IPS DF 6.9 (cell line): ENCODE measurements at regions not wholly inside any gene's neighbourhood (a gene's known extent, or its start where the extent isn't known, plus 50 kb on each side); places are given as distances from the start of the nearest gene placed in this dataset.

ENCODE experiments used
- DNase-seq: peaks from one replicate; pipeline ENCODE4 v3.0.0-alpha.2; 2013; ENCODE audit warnings: low read depth, low spot score
- H3K27ac ChIP-seq: one replicate; pipeline ENCODE4 v1.5.1; 2013; ENCODE audit warnings: low read length, control low read depth
- H3K27me3 ChIP-seq: 2 replicates; pipeline ENCODE4 v1.6.1; 2013; ENCODE audit warnings: mild to moderate bottlenecking, low read length; ENCODE audit not compliant: control insufficient read depth, insufficient read depth
- H3K36me3 ChIP-seq: 2 replicates; pipeline ENCODE4 v1.6.1; 2013; ENCODE audit warnings: low read length; ENCODE audit not compliant: control insufficient read depth, insufficient read depth
- H3K4me1 ChIP-seq: 2 replicates; pipeline ENCODE4 v1.6.1; 2013; ENCODE audit warnings: low read length; ENCODE audit not compliant: control insufficient read depth, insufficient read depth
- H3K4me3 ChIP-seq: 2 replicates; pipeline ENCODE4 v1.5.1; 2013; ENCODE audit warnings: mild to moderate bottlenecking, low read length
- H3K9me3 ChIP-seq: 2 replicates; pipeline ENCODE4 v1.6.1; 2013; ENCODE audit warnings: low read length, inconsistent platforms; ENCODE audit not compliant: control insufficient read depth, insufficient read depth
- WGBS: extraction: QIAGEN DNeasy Blood & Tissue Kit; methylation state at CpG from one replicate; pipeline ENCODE4 v1.1.7; 2013; ENCODE audit warnings: mixed read lengths, missing lambda C conversion rate; ENCODE audit not compliant: insufficient read length, insufficient coverage; 5-methylcytosine and 5-hydroxymethylcytosine counted together

DNA sequence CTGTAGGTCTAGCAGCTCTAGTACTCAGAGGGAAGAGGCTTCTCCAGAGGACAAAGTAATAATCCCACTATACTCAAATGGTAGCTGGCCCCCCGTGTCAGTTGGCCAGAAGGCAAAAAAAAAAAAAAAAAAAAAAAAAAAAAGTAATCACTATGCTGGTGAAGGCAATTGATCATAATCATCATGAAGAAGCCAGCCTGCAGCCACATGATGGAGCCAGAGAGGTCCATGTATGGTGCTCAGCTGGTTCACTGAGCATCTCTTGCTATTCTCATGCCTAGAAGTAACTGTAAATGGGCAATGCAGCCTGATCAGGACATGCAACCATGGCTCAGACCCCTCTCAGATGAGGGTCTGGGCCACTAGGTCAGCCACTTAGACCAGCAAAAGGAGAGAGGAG is 378.8 kb downstream of the MED13L start:
- WGBS: no CpG with 5 or more reads among the region's 1 CpG

DNA sequence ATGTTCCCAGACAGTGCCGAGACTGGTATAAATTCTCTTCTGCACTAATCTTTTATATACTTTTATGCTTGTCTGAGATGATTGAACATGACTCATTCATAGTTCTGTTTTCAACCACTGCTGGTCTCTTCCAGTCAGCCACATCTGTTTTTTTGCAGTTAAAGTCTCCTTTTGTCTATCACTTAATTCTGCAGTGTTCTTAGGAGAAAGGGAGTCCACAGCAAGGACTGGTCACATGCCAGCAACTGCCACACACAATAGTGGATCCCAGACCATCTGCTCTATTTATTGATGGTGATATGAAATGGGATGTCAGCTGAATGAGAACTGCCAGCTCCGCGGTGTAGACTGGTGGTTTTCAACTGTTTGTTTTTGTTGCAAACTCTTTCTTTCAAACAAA is 379.8 kb downstream of the MED13L start:
- H3K36me3 ChIP-seq: no peaks in the 10 kb centered on the region
- no peaks in the 10 kb centered on the region for H3K9me3 ChIP-seq
- no peaks in the 10 kb centered on the region for H3K27me3 ChIP-seq
- no peak overlapping the region for H3K27ac ChIP-seq
- DNase-seq: no peak
- H3K4me3 ChIP-seq: no peak overlapping the region
- H3K4me1 ChIP-seq: no peaks in the 10 kb centered on the region
- WGBS: no CpG with 5 or more reads among the region's 3 CpGs

More for the DNA sequence above, 378.8 kb downstream of the MED13L start:
- no peak for DNase-seq
- no peak overlapping the region for H3K27ac ChIP-seq
- H3K36me3 ChIP-seq: no peaks in the 10 kb centered on the region
- no peaks in the 10 kb centered on the region for H3K4me1 ChIP-seq
- no peak overlapping the region for H3K4me3 ChIP-seq
- no peaks in the 10 kb centered on the region for H3K27me3 ChIP-seq
- no peaks in the 10 kb centered on the region for H3K9me3 ChIP-seq

DNA sequence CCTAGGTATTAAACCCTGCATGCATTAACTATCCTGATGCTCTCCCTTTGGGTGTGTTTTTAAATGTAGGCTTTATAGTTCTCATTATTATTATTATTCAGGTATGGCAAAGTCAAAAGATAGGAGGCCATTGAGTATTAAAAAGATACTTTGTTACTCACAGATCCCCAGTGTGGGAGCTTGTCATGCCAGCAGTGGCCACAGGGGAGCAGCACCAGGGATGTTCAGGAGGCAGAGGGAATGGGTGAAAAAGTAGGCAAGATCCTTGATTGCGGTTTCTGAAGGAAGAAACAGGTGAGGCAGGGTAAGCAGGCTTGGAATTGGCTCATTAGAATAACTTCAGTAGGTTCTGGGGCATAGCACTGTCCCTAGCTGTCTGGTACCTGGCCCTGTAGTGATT is 382.2 kb downstream of the MED13L start:
- DNase-seq: no peak
- H3K4me3 ChIP-seq: no peak overlapping the region
- H3K36me3 ChIP-seq: no peaks in the 10 kb centered on the region
- no peak overlapping the region for H3K27ac ChIP-seq
- WGBS: no CpG with 5 or more reads among the region's 1 CpG
- no peaks in the 10 kb centered on the region for H3K9me3 ChIP-seq
- H3K27me3 ChIP-seq: no peaks in the 10 kb centered on the region
- H3K4me1 ChIP-seq: no peaks in the 10 kb centered on the region

DNA sequence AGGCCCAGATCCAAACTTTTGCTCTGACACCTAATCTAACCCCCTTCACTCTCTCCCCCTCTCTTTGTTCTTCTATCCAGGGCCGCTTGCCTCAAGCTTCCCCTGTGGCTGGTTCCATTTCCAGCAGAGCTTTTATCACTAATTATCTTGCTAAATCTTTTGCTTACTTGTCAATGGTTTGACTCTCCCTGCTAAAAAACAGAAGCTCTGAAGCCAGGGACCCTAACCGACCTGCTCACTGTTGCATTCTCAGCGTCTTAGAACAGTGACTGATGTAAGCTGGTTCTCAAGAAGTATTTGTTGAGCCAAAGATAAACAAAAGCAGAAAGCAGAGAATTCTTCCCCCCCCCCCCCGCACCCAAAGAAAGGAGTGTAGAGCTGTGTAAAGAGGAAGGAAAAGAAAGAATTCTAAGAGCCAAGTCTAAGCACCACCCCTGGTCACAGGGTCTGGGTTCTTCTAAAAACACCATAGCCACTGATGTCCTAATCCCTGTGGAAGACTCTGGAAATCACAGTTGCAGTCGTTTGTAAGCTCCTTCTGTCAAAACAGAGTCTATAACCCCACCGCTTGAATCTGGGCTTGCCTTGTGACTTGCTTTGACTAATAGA is 385.8 kb downstream of the MED13L start:
- no peaks in the 10 kb centered on the region for H3K27me3 ChIP-seq
- no peaks in the 10 kb centered on the region for H3K36me3 ChIP-seq
- H3K9me3 ChIP-seq: no peaks in the 10 kb centered on the region
- DNase-seq: no peak
- H3K4me3 ChIP-seq: no peak overlapping the region
- H3K27ac ChIP-seq: no peak overlapping the region
- no peaks in the 10 kb centered on the region for H3K4me1 ChIP-seq
- WGBS: no CpG with 5 or more reads among the region's 6 CpGs

DNA sequence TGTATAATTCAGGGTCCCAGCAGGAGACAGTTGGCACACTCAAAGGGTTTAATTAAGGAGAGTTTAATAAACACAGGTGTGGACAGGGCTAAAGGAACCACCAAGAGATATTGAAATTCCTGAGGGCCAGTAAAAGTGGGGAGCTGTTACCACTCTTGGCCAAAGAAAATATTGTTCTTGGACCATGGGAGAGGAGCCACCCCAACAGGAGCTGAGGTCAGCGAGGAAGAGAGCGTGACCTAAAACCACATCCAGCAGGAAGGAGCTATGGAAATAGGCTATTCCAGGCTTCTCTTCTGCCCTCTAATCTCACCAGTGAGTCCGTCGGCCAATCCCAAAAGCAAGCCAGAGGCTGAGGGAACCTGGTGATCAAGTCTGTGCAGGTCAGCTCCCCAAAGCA is 390.8 kb downstream of the MED13L start:
- WGBS: no CpG with 5 or more reads among the region's 4 CpGs
- H3K36me3 ChIP-seq: no peaks in the 10 kb centered on the region
- no peaks in the 10 kb centered on the region for H3K4me1 ChIP-seq
- H3K27me3 ChIP-seq: no peaks in the 10 kb centered on the region
- DNase-seq: no peak
- H3K27ac ChIP-seq: no peak overlapping the region
- H3K9me3 ChIP-seq: no peaks in the 10 kb centered on the region
- H3K4me3 ChIP-seq: no peak overlapping the region

DNA sequence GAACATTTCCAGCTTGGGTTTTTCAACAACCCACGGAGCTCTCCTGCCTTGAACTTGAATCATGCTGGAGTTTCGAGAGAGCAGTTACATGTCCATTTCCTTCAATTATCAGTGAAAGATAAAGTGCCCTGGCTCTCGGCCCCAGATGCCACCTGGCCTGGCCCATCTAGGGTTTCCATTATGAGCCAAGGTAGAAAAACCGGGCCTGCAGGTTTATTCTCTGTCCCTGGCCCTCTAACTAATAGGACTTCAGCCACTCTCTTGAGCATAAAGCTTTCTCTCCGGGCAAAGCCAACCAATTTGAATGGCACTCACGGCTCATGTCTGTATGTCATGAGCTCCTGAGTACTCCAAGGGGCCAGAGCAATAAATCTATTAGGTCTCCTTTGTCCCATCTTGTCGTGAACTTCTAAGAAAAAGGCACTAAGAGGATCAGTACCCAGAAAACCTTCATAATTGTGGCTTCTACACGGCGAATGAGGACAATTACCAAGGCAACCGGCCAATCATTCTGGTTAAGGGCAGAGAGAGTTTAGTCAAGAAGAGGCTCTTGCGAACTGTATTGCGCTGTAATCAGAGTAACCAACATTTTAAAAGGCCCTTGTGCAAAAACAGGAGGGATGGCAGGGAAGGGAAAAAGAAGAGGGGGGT is 392.3 kb downstream of the MED13L start:
- no CpG with 5 or more reads among the region's 12 CpGs for WGBS
- H3K27ac ChIP-seq: no peak overlapping the region
- no peaks in the 10 kb centered on the region for H3K4me1 ChIP-seq
- H3K27me3 ChIP-seq: no peaks in the 10 kb centered on the region
- no peaks in the 10 kb centered on the region for H3K36me3 ChIP-seq
- no peaks in the 10 kb centered on the region for H3K9me3 ChIP-seq
- DNase-seq: no peak
- no peak overlapping the region for H3K4me3 ChIP-seq

DNA sequence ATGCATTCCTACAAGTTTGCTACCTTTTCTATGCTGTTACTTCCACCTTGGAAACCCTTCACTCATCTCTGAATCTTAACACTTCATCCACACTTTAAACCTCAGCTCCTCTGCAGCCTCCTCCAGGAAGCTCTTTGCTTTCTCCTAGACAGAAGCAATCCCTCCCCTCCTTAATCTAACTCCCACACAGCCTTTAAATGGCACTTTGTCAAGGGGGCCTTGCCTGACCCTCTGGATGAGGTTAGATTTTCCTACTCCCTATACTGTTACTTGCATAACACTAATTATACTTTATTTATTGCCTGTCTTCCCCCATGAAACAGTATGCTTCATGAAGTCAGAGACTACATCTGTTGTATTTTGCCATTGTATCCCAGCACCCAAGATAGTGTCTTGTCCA is 394.6 kb downstream of the MED13L start:
- no peaks in the 10 kb centered on the region for H3K27me3 ChIP-seq

DNA sequence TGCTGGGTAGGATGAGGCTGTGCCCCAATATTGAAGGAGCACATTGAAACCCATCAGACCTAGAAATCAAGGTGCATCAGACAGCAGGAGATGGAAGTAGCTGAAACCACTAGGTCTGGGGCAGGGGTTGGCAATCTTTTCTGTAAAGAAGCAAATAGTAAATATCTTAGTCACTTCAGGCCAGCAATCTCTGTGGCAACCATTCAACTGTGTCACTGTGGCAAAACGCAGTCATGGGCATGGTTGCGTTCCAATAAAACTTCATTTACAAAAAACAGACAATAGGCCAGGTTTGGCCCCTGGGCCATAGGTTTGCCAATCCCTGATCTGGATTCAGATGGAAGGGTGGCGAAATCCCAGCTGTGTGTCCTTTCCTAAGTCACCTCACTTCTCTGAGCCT is 397.3 kb downstream of the MED13L start:
- WGBS: no CpG with 5 or more reads among the region's 3 CpGs
- DNase-seq: no peak
- H3K4me1 ChIP-seq: no peaks in the 10 kb centered on the region
- H3K9me3 ChIP-seq: no peaks in the 10 kb centered on the region
- H3K36me3 ChIP-seq: no peaks in the 10 kb centered on the region
- H3K4me3 ChIP-seq: no peak overlapping the region
- H3K27me3 ChIP-seq: no peaks in the 10 kb centered on the region
- H3K27ac ChIP-seq: no peak overlapping the region

More for the DNA sequence above, 394.6 kb downstream of the MED13L start:
- Histone ChIP-seq H3K9me3 (no peaks in the 10 kb centered on the region), H3K4me1 (no peaks in the 10 kb centered on the region), H3K36me3 (no peaks in the 10 kb centered on the region), H3K27ac (no peak overlapping the region), H3K4me3 (no peak overlapping the region)
- DNase-seq: no peak

DNA sequence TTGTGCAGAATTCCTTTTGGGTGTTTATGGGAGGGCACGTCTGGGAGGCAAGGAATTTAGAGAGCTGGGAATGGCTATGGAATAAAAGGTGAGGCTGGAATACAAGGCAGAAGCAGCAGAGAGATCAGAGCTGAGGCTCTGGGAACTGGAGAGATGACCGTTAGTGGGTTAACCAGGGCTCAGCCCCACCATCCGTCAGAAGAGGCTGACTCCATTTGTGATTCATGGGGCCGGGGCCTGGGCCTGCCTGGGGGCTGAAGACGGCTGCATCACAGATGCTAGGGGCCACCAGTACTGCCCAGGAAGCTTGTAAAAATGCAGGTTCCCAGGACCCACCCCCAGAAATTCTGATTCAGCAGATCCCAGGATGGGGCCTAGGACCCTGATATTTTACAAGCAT is 398.1 kb downstream of the MED13L start:
- Histone ChIP-seq H3K9me3 (no peaks in the 10 kb centered on the region), H3K4me3 (no peak overlapping the region), H3K36me3 (no peaks in the 10 kb centered on the region), H3K4me1 (no peaks in the 10 kb centered on the region), H3K27me3 (no peaks in the 10 kb centered on the region), H3K27ac (no peak overlapping the region)
- WGBS: no CpG with 5 or more reads among the region's 5 CpGs
- DNase-seq: no peak

DNA sequence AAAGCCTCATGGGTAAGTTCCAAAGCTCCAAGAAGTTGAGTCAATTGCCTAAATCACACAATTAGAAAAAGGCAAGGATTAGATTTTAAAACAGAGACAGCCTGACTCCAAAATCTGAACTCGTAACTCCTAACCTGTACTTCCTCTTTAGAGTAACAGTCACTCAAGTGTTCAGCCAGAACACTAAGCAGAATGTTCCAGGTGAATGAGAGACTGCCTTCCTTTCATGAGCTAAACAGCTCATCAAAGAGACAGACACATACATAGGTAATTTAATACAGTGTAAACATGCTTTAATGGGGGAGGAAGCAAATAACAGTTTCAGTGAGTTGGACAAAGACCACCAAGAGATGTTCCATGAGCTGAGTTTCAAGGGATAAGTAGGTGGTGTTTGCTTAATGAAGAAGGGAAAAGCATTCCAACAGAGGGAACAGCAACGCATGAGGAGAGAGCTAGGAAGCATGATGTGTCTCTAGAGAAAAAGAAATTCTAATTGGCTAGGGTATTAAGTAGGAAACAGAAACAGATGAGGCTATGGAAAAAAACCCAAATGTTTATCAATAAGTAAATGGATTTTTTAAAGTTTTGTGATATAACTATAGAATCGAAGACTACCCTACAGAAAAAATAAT is 403.9 kb downstream of the MED13L start:
- Histone ChIP-seq H3K27me3 (no peaks in the 10 kb centered on the region), H3K4me3 (no peak overlapping the region), H3K36me3 (no peaks in the 10 kb centered on the region), H3K27ac (no peak overlapping the region), H3K4me1 (peaks cover 1% of the 10 kb centered on the region), H3K9me3 (no peaks in the 10 kb centered on the region)
- no CpG with 5 or more reads among the region's 3 CpGs for WGBS
- no peak for DNase-seq

DNA sequence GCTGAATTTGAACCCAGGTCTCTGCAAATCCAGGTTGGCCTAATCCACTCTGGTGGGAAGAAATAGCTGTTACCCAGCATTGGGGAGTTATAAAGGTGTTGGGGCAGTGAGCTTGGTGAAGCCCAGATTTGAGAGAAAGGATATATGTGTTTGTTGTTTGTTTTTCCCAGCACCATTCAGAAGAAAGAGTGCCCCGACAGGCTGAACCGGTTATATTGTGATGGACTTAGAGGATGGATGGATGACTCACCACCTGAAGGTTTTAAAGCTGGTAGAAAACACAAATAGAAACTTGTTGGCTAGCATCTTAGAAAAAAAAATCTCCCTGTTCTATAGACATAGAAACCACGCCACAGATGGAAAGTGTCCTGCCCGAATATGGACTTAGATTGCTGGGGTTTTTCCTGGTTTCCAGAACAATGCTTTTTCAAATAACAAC is 404.6 kb downstream of the MED13L start:
- H3K27me3 ChIP-seq: no peaks in the 10 kb centered on the region
- H3K4me3 ChIP-seq: no peak overlapping the region
- no peaks in the 10 kb centered on the region for H3K9me3 ChIP-seq
- peaks cover 1% of the 10 kb centered on the region for H3K4me1 ChIP-seq
- no peak overlapping the region for H3K27ac ChIP-seq
- no peaks in the 10 kb centered on the region for H3K36me3 ChIP-seq
- no CpG with 5 or more reads among the region's 4 CpGs for WGBS
- peak; percentile 63 for DNase-seq
